Stromal cell of bone marrow (primary cell): ENCODE measurements at regions not wholly inside any gene's neighbourhood (a gene's known extent, or its start where the extent isn't known, plus 50 kb on each side); places are given as distances from the start of the nearest gene placed in this dataset.
"Not testable (repeated sequence)": the region's sequence is repeated elsewhere in the genome, so short reads cannot be mapped to it uniquely, and the experiment has no call there.

ENCODE experiments used
- DNase-seq: peaks from one replicate; pipeline ENCODE4 v3.0.0-alpha.2; 2012; ENCODE audit warnings: low read depth

DNA sequence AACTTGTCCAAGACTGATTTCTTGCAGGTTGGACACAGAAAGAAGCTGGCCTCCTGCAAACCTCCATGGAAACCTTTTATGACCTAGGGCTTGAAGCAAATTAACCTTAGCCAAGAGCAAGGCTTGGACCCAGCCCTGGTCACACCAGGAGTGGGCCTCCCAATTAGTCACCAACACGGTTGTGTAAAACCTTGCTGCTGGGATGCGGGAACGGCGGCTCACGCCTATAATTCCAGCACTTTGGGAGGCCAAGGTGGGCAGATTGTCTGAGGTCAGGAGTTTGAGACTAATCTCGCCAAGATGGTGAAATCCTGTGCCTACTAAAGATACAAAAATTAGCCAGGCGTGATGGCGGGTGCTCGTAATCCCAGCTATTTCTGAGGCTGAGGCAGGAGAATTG lies 419.9 kb downstream of the AASDHPPT start:
- no peak for DNase-seq

GRCh38 chr11:106497822-106498221 lies 420.4 kb downstream of the AASDHPPT start:
- DNase-seq = no peak

GRCh38 chr11:106503901-106504300 lies 426.4 kb downstream of the AASDHPPT start:
- DNase-seq = no peak

DNA sequence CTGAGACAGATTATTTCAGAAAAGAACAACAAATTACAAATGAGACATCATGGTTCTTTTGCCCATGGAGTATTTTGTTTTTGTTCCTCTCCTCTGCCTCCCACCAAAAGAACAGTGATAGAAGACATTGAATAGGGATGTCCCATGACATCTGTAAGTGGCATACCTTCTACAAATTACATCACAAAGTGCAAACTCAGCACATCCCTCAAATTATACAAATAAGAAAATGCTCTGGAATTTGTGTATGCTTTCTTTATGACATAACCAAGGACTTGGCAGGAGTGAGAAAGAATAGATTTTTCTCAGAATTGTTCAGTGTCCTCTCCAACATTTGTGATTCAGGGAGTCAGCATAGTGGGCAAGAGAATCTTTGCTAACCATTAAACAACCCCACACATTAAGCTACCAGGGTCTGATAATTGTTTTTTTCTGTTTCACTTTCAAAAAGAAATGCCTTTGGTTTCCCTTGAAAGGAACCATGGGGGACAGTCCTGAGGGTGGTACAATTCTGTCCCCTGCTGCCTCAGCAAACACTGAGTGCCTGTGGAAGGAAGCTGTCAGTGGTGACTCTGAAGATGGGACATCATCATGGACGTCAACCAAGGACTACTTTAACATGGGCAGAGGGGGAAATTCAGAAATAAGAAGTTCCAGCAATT lies 430.3 kb downstream of the AASDHPPT start:
- no peak for DNase-seq

DNA sequence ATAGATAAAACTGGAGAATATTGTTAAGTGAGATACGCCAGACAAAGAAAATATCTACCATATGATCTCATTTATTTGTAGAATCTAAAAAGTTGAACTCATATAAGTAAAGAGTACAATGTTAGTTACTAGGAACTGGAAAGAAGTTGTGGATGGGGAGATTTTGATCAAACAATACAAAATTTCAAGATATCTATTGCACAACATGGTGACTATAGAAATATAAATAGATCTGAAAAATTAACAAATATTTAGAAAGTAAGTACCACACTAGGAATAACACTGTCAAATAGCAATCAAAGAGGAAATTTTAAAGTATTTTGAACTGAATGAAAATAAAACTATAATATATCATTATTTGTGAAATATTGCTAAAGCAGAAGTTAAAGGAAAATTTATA lies 437.2 kb downstream of the AASDHPPT start:
- DNase-seq = no peak

GRCh38 chr11:106517426-106517825 lies 440.0 kb downstream of the AASDHPPT start:
- no peak for DNase-seq

DNA sequence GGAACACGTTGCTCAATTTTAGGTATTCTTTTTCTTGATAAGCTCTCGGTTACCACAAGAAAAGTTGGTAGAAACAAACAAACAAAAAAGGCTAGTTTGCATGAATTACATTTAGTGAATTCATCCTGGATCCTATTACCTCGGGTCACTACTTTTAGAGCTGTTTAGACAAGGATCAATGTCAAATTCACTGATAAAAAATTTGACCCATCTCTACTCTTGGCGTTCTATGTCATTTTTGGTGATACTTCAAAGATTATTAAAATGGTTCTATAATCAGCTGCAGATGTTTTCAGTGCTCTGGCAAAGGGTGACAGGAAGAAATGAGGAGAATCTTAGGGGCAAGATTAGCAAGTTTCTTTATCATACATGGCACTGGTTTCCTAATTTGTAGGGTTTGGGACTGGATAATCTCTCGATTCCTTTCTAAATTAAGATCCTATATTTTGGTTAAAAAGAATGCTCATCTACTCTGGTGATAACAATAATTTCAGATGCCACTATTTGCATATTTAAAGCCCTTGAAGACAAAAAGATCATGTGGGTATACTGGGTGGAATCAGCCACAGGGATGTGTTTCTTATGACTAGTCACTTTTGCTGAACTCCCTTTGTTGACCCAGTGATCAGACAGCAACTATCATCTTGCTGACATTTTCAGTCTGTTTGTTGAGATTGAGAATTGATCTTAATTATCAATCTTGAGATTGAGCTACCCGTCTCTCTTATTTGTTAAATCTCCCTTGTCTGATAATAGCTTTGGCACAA lies 442.9 kb downstream of the AASDHPPT start:
- DNase-seq = peak; percentile 5

- DNase-seq = no peak
These were observed 443.5 kb downstream of the AASDHPPT start for GRCh38 chr11:106520920-106521319.

GRCh38 chr11:106523171-106523570 lies 445.7 kb downstream of the AASDHPPT start:
- no peak for DNase-seq

DNA sequence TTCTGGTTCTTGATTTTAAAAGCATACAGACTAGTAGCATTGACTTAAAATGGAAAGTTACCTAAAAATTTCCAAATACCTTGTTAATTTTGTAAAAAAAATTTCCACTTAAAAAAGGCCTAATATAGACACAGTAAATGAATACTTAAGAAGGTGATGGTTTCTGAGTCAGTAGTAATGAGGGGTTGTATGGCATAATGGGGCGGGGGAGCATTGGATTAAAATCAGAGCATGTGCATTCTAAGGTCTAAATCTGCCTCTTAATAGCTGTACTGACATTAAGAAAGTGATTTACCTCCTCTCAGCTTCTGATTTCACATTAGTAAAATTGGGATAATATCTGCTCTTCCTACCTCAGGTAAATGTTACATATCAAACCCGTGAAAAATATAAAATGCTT lies 446.5 kb downstream of the AASDHPPT start:
- no peak for DNase-seq

- no peak for DNase-seq
These were observed 447.0 kb downstream of the AASDHPPT start for GRCh38 chr11:106524436-106524835.

DNA sequence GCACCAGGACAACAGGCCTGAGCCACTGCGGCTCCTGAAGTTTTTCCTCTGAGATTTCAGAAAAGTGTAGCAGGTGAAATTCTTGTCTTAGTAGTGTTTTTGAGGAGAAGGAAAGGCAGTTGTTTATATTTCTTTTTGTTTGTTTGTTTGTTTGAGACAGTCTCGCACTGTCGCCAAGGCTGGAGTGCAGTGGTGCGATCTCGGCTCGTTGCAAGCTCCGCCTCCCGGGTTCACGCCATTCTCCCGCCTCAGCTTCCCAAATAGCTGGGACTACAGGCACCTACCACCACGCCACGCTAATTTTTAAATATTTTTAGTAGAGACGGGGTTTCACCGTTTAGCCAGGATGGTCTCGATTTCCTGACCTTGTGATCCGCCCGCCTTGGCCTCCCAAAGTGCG lies 454.2 kb downstream of the AASDHPPT start:
- not testable (repeated sequence) for DNase-seq

GRCh38 chr11:106533046-106533445 lies 455.6 kb downstream of the AASDHPPT start:
- DNase-seq = no peak

GRCh38 chr11:106540001-106540400 lies 462.5 kb downstream of the AASDHPPT start:
- no peak for DNase-seq

DNA sequence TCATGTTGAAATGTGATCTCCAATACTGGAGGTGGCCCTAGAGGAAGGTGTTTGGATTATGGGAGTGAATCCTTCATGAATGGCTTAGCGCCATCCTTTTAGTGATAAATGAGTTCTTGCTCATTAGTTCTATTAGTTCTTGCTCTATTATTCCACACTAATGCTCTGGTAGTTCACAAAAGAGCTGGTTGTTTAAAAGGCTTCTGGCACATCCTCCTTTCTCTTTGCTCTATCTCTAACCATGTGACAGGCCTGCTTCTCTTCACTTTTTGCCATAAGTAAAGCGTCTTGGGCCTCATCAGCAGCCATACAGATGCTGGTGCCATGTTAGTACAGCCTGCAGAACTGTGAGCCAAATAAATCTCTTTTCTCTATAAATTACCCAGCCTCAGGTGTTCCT lies 469.9 kb downstream of the GUCY1A2 start:
- no peak for DNase-seq

DNA sequence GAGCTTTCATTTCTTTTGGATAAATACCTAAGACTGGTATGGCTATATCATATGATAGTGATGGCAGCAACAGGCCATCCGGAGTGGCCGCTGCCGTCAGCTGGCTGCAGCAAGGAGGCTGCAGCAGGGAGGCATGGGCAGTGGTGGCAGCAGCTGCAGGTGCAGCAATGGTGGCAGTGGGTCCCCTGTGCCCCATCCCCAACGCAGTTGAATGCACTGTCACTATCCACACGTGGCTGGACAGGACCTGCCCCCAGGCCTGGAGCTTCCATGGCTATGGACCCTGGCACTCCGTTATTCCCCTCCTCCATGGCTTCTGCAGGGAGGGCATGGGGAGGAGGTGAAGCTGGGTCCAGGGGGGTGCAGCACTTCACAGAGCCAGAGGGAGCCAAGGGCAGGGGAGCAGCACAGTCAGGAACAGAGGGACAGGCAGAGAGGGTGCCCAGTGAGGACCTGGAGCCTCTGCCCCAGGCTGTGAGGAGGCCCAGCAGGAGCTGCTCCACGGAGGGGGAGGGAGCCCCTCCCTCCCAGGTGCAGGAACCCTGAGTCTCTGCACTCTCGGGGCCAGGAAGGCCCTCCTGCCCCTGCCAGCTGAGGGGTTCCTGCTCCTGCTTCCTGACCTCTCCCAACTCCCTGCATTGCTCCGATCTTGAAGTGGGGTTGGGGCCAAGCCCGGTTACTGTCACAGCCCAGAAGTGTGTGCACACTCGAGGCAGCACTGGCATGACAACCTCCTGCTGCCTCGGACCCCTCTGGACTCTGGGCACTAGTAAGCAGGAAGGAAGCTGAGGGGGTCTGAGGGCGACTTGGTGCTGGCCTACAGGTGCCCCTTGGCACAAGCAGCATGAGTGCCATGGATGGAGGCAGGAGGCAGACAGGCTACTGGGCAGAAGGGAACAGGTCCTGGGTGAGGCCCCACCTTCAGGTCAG lies 466.3 kb downstream of the GUCY1A2 start:
- no peak for DNase-seq

- DNase-seq = no peak
These were observed 465.5 kb downstream of the GUCY1A2 start for GRCh38 chr11:106552694-106553203.

- DNase-seq = no peak
These were observed 465.0 kb downstream of the GUCY1A2 start for GRCh38 chr11:106553304-106553703.

GRCh38 chr11:106555566-106556250 lies 462.6 kb downstream of the GUCY1A2 start:
- not testable (repeated sequence) for DNase-seq

- no peak for DNase-seq
These were observed 452.9 kb downstream of the GUCY1A2 start for GRCh38 chr11:106565326-106565725.

- DNase-seq = no peak
These were observed 449.6 kb downstream of the GUCY1A2 start for GRCh38 chr11:106568632-106569031.

DNA sequence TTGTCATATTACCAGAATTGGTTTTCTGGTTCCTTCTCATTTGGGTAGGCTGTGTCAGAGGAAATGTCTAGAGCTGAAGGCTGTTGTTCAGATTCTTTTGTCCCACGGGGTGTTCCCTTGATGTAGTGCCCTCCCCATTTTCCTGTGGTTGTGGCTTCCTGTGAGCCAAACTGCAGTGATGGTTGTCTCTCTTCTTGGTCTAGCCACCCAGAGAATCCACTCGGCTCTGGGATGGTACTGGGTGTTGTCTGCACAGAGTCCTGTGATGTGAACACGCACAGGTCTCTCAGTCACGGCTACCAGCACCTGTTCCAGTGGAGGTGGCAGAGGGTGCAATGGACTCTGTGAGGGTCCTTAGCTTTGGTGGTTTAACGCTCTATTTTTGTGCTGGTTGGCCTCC lies 440.9 kb downstream of the GUCY1A2 start:
- DNase-seq = not testable (repeated sequence)
